Thoracic aorta (tissue), 2 donors: ENCODE measurements at regions not wholly inside any gene's neighbourhood (a gene's known extent, or its start where the extent isn't known, plus 50 kb on each side); places are given as distances from the start of the nearest gene placed in this dataset.
"Not testable (repeated sequence)": the region's sequence is repeated elsewhere in the genome, so short reads cannot be mapped to it uniquely, and the experiment has no call there.

Source experiments
- ATAC-seq: fragments of 150-250 bp; one replicate; pipeline ENCODE4 v1.8.0; 2017; ENCODE audit warnings: low read depth; ENCODE audit not compliant: insufficient number of reproducible peaks, low FRiP score
- DNase-seq: peaks from one replicate; pipeline ENCODE4 v3.0.0-alpha.2; 2020; ENCODE audit warnings: low spot score
- H3K27ac ChIP-seq, 2 donors: fragments of 200-600 bp; sonication (generic); 1 replicate in 1 of 2; 2 replicates in 1 of 2; pipeline ENCODE4 v1.5.1; 2016; ENCODE audit warnings: mild to moderate bottlenecking in 2 of 2, moderate library complexity in 2 of 2
- H3K27me3 ChIP-seq: fragments of 200-600 bp; sonication (generic); replicated peaks from 2 replicates; pipeline ENCODE4 v1.6.0; 2016; ENCODE audit warnings: mild to moderate bottlenecking; ENCODE audit not compliant: insufficient read depth
- H3K36me3 ChIP-seq: fragments of 200-600 bp; sonication (generic); one replicate; pipeline ENCODE4 v1.5.1; 2016
- H3K4me1 ChIP-seq, 2 donors: fragments of 200-600 bp; sonication (generic); 1 replicate in 1 of 2; 2 replicates in 1 of 2; pipeline versions ENCODE4 v1.5.1 to v1.6.0; 2016; ENCODE audit warnings: low read depth in 2 of 2, mild to moderate bottlenecking in 1 of 2; ENCODE audit not compliant: control insufficient read depth in 1 of 2
- H3K4me3 ChIP-seq: fragments of 200-600 bp; sonication (generic); 2 replicates; pipeline ENCODE4 v1.5.1; 2016; ENCODE audit warnings: mild to moderate bottlenecking
- H3K9me3 ChIP-seq: fragments of 200-600 bp; sonication (generic); 2 replicates; pipeline ENCODE4 v1.5.1; 2016
- CTCF ChIP-seq: fragments of 200-600 bp; sonication (generic); IDR thresholded peaks from one replicate; pipeline ENCODE4 v1.5.1; 2019; ENCODE audit warnings: antibody characterized with exemption

GRCh38 chr3:10693457-10693856 is 122.6 kb upstream of the SLC6A11 start:
- Histone ChIP-seq H3K27me3 (no peaks in the 10 kb centered on the region), H3K4me1 (peaks cover 0 to 10% of the 10 kb centered on the region in 2 donors), H3K4me3 (no peak overlapping the region), H3K36me3 (no peaks in the 10 kb centered on the region), H3K9me3 (no peaks in the 10 kb centered on the region), H3K27ac (no peak overlapping the region)
- no peak for DNase-seq
- no peak for ATAC-seq
- TF ChIP-seq CTCF: no peak

DNA sequence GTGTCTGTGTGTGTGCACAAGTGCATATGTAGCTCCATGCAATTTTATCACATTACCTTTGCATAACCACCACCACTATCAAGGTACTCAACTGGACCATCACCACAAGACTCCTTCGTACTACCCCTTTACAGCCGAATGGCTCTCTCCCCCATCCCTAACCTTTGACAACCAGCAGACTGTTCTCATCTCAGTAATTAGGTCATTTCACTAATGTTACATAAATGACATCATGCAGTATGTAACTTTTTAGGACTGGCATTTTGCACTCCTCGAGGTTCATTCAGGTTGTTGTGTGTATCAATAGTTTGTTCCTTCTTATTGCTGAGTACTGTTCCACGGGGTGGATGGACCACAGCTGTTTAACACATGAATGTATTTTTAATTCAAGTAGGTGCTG is 121.8 kb upstream of the SLC6A11 start:
- no peak for TF ChIP-seq CTCF
- Histone ChIP-seq H3K9me3 (no peaks in the 10 kb centered on the region), H3K36me3 (no peaks in the 10 kb centered on the region), H3K4me3 (no peak overlapping the region), H3K4me1 (peaks cover 0 to 10% of the 10 kb centered on the region in 2 donors), H3K27me3 (no peaks in the 10 kb centered on the region), H3K27ac (no peak overlapping the region)
- DNase-seq (no peak), ATAC-seq (no peak)

DNA sequence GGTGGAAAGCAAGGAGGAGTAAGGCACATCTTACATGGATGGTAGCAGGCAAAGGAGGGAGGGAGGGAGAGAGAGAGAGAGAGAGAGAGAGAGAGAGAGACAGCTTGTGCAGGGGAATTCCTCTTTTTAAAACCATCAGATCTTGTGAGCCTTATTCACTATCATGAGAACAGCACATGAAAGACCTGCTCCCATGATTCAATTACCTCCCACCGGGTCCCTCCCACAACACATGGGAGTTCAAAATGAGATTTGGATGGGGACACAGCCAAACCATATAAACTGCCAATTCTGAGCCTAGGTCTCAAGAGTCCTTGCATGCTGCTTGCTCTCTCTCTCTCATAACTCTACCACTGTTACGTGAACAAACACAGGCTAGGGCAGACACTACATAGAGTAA is 120.8 kb upstream of the SLC6A11 start:
- H3K4me1 ChIP-seq: peaks cover 0 to 10% of the 10 kb centered on the region in 2 donors
- H3K27ac ChIP-seq, H3K4me3 ChIP-seq, DNase-seq, ATAC-seq, H3K36me3 ChIP-seq, H3K27me3 ChIP-seq, H3K9me3 ChIP-seq: not testable (repeated sequence)

DNA sequence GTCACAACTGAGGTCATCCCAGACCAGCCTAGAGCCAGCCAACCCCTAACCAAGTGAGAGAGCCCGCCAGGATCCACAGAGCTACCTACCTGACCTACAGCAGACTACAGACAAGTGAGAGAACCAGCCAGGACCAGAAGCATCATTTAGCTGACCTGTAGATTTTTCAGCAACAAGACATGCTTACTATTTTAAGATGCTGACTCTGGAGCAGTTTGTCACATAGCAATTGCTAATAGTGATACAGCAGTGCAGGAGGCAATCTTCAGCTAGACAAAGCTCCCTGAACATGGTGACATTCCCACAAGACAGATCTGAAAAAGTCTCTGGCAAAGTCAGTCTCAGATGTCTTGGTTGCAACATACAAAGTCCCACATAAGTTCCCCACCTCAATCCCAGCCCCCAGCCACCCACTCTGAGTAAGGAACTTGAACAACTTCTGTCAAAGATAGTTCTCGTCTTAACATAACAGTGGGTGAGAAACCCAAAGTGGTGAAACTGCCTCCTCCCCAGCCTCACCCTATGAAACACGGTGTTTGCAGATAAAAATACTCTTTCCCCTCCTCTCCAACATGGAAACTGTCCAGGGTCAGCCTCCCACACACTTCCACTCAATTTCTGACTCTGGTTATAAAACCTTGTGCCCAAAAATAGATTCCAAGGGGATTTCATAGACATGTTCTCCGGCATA is 120.3 kb upstream of the SLC6A11 start:
- TF ChIP-seq CTCF: no peak
- Histone ChIP-seq H3K4me1 (peaks cover 0 to 10% of the 10 kb centered on the region in 2 donors), H3K4me3 (no peak overlapping the region), H3K36me3 (no peaks in the 10 kb centered on the region), H3K9me3 (no peaks in the 10 kb centered on the region), H3K27me3 (no peaks in the 10 kb centered on the region), H3K27ac (no peak overlapping the region)
- no peak for DNase-seq
- ATAC-seq: no peak

DNA sequence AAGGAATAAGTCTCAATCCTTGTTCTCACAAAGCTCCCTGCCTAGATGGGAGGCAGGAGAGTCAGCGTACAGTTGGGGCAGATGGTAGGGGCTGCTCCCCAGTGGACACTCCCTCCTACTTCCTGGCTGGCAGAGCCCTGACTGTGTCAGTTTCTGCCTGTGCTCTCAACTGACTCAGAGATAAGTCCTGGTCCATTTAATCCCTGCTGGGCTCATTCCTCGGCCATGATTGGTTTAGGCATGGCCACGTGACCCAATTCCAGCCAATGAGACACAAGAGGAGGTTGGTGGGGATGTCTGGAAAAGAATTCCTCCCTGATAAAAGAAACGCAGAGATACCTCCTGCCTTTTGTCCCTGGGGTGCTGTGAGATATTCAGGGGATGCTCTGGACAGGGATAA is 118.1 kb upstream of the SLC6A11 start:
- Histone ChIP-seq H3K36me3 (no peaks in the 10 kb centered on the region), H3K27ac (no peak overlapping the region), H3K27me3 (no peaks in the 10 kb centered on the region), H3K4me1 (peaks cover 0 to 10% of the 10 kb centered on the region in 2 donors), H3K9me3 (no peaks in the 10 kb centered on the region), H3K4me3 (no peak overlapping the region)
- no peak for TF ChIP-seq CTCF
- ATAC-seq (no peak), DNase-seq (no peak)

DNA sequence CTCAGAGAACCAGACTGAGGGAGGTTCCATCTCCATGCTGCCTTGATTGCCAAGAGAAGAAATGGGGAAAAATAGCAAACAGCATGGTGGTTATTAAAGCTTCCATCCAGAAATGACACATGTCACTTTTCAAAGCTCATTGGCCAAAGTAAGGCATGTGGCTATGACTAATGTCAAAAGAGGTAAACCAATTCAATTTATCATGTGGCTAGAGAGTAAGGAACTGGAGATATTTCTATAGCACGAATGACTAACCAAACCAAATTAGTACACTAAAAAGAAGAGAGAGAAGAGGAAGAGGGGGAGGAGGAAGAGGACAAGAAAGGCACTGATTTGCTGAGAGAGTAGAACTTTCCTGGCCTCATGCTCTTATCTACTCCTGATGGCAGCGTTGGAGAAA is 115.2 kb upstream of the SLC6A11 start:
- Histone ChIP-seq H3K27me3 (no peaks in the 10 kb centered on the region), H3K27ac (no peak overlapping the region), H3K9me3 (no peaks in the 10 kb centered on the region), H3K36me3 (no peaks in the 10 kb centered on the region), H3K4me1 (peaks cover 0 to 8% of the 10 kb centered on the region in 2 donors), H3K4me3 (no peak overlapping the region)
- TF ChIP-seq CTCF: no peak
- no peak for ATAC-seq
- DNase-seq: no peak
